ENCODE measurements at regions not wholly inside any gene's neighbourhood (a gene's known extent, or its start where the extent isn't known, plus 50 kb on each side); places are given as distances from the start of the nearest gene placed in this dataset.

DNA sequence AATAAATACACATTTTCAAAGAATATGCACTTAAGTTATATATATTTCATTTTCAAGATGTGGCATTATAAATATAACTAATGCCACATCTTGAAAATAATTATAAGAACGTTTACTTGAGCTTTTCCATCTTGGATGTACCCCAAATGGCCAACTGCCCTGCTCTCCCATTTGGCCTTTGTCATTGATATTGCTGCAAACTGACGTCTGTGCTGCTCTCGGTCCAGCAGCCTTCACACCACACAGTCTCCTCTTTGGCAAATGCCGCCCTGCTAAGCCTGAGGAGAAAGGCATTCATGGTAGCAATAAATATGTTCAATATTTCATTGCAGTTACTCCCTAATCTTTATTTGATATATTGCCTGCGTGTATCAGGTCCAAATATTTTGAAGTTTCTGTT is 384.6 kb upstream of the ADARB2 start:
- no peak for DNase-seq
- Histone ChIP-seq H3K27me3 (no peaks in the 10 kb centered on the region), H3K27ac (no peak overlapping the region), H3K9me3 (no peaks in the 10 kb centered on the region), H3K4me1 (ENCODE audit: insufficient read depth) (no peaks in the 10 kb centered on the region), H3K36me3 (no peaks in the 10 kb centered on the region), H3K4me3 (no peak overlapping the region)
- intact Hi-C loops (cut with DNase I) = no loop called here
- TF ChIP-seq EP300 (IDR thresholded peaks at IDR 0.05) = no peak
- TF ChIP-seq, protein P1, sequence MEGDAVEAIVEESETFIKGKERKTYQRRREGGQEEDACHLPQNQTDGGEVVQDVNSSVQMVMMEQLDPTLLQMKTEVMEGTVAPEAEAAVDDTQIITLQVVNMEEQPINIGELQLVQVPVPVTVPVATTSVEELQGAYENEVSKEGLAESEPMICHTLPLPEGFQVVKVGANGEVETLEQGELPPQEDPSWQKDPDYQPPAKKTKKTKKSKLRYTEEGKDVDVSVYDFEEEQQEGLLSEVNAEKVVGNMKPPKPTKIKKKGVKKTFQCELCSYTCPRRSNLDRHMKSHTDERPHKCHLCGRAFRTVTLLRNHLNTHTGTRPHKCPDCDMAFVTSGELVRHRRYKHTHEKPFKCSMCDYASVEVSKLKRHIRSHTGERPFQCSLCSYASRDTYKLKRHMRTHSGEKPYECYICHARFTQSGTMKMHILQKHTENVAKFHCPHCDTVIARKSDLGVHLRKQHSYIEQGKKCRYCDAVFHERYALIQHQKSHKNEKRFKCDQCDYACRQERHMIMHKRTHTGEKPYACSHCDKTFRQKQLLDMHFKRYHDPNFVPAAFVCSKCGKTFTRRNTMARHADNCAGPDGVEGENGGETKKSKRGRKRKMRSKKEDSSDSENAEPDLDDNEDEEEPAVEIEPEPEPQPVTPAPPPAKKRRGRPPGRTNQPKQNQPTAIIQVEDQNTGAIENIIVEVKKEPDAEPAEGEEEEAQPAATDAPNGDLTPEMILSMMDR (IDR thresholded peaks at IDR 0.05) = no peak
- 11 to 32% (median 16%) methylated on average over 5 of the region's 5 CpGs for WGBS, 3 donors

GRCh38 chr10:2121315-2121714 is 384.0 kb upstream of the ADARB2 start:
- Histone ChIP-seq H3K27ac (no peak overlapping the region), H3K4me1 (ENCODE audit: insufficient read depth) (no peaks in the 10 kb centered on the region), H3K36me3 (no peaks in the 10 kb centered on the region), H3K4me3 (no peak overlapping the region), H3K27me3 (no peaks in the 10 kb centered on the region), H3K9me3 (no peaks in the 10 kb centered on the region)
- intact Hi-C loops (cut with DNase I) = no loop called here
- DNase-seq = no peak
- TF ChIP-seq EP300 (IDR thresholded peaks at IDR 0.05) (no peak), POLR2A (IDR thresholded peaks at IDR 0.05) (no peak)
- TF ChIP-seq, protein P1 (IDR thresholded peaks at IDR 0.05) = no peak
- 71 to 79% (median 73%) methylated on average over 1 of the region's 1 CpG for WGBS, 3 donors

- no peak for DNase-seq
- no peaks in the 10 kb centered on the region for H3K27me3 ChIP-seq
- H3K4me1 ChIP-seq (ENCODE audit: insufficient read depth) = no peaks in the 10 kb centered on the region
- WGBS, 3 donors = 26 to 33% (median 28%) methylated on average over 9 of the region's 9 CpGs
- H3K4me3 ChIP-seq = no peak overlapping the region
- intact Hi-C loops (cut with DNase I) = no loop called here
- no peaks in the 10 kb centered on the region for H3K36me3 ChIP-seq
- TF ChIP-seq EP300 (IDR thresholded peaks at IDR 0.05) (no peak), POLR2A (IDR thresholded peaks at IDR 0.05) (no peak)
- TF ChIP-seq, protein P1 (IDR thresholded peaks at IDR 0.05) = no peak
- no peaks in the 10 kb centered on the region for H3K9me3 ChIP-seq
- H3K27ac ChIP-seq = no peak overlapping the region
Measured at GRCh38 chr10:2120746-2121145, 383.4 kb upstream of the ADARB2 start.

DNA sequence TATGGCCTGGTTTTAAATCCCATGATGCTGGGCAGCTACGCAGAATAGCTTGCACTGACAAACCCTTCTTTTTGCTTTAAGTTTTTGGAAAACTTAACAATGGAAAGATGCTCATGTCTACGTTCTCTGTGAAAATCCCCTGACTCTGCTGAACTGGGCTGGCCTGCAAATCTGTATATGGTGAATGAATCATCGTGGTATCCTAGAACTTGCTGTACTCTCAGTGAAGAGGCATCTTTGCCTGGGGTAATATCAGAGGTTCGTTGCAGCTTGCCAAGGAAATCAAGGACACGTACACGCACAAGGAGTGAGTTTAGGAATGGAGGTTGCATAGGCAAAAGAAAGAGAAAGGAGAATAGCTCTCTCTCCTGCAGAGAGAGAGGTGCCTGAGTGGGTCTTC is 382.0 kb upstream of the ADARB2 start:
- Histone ChIP-seq H3K4me1 (ENCODE audit: insufficient read depth) (no peaks in the 10 kb centered on the region), H3K27me3 (no peaks in the 10 kb centered on the region), H3K27ac (no peak overlapping the region), H3K36me3 (no peaks in the 10 kb centered on the region), H3K9me3 (no peaks in the 10 kb centered on the region), H3K4me3 (no peak overlapping the region)
- no peak for DNase-seq
- 62 to 72% (median 71%) methylated on average over 6 of the region's 6 CpGs for WGBS, 3 donors
- intact Hi-C loops (cut with DNase I) = no loop called here
- no peak for TF ChIP-seq EP300 (IDR thresholded peaks at IDR 0.05)
- TF ChIP-seq, protein P1 (IDR thresholded peaks at IDR 0.05) = no peak
- TF ChIP-seq POLR2A (IDR thresholded peaks at IDR 0.05) = no peak

GRCh38 chr10:2118201-2118600 is 380.9 kb upstream of the ADARB2 start:
- H3K36me3 ChIP-seq = no peaks in the 10 kb centered on the region
- no peak for DNase-seq
- H3K4me3 ChIP-seq = no peak overlapping the region
- no peaks in the 10 kb centered on the region for H3K4me1 ChIP-seq (ENCODE audit: insufficient read depth)
- 85 to 94% (median 91%) methylated on average over 3 of the region's 3 CpGs for WGBS, 3 donors
- no peaks in the 10 kb centered on the region for H3K27me3 ChIP-seq
- no peaks in the 10 kb centered on the region for H3K9me3 ChIP-seq
- intact Hi-C loops (cut with DNase I) = no loop called here
- no peak overlapping the region for H3K27ac ChIP-seq
- TF ChIP-seq EP300 (IDR thresholded peaks at IDR 0.05) (no peak), POLR2A (IDR thresholded peaks at IDR 0.05) (no peak)
- TF ChIP-seq, protein P1 (IDR thresholded peaks at IDR 0.05) = no peak
